Progenitor cell of endocrine pancreas (in vitro differentiated cells): ENCODE measurements at regions not wholly inside any gene's neighbourhood (a gene's known extent, or its start where the extent isn't known, plus 50 kb on each side); places are given as distances from the start of the nearest gene placed in this dataset.

Experiments
- DNase-seq: peaks from one replicate; pipeline ENCODE4 v3.0.0; 2021; ENCODE audit warnings: low spot score; ENCODE audit not compliant: unreplicated experiment
- H3K27ac Mint-ChIP-seq: 2 replicates; pipeline ENCODE4 v1.8.0; 2021; ENCODE audit warnings: mild to moderate bottlenecking, moderate library complexity, mixed read lengths
- H3K27me3 Mint-ChIP-seq: 2 replicates; pipeline ENCODE4 v1.8.0; 2021; ENCODE audit warnings: mixed read lengths
- H3K36me3 Mint-ChIP-seq: 2 replicates; pipeline ENCODE4 v1.8.0; 2022; ENCODE audit warnings: mixed read lengths; ENCODE audit not compliant: insufficient read depth
- H3K4me1 Mint-ChIP-seq: 2 replicates; pipeline ENCODE4 v1.8.0; 2021; ENCODE audit warnings: low read depth, mixed read lengths
- H3K4me3 Mint-ChIP-seq: 2 replicates; pipeline ENCODE4 v1.8.0; 2021; ENCODE audit warnings: low read depth, mild to moderate bottlenecking, moderate library complexity, mixed read lengths
- H3K9me3 Mint-ChIP-seq: 2 replicates; pipeline ENCODE4 v1.8.0; 2021; ENCODE audit warnings: low read depth, mixed read lengths
- CTCF ChIP-seq: fragments of 200-600 bp; sonication (generic); IDR thresholded peaks from one replicate; pipeline ENCODE4 v1.5.0; 2021; ENCODE audit warnings: antibody characterized with exemption, mild to moderate bottlenecking; ENCODE audit not compliant: unreplicated experiment

GRCh38 chr10:105868935-105869334 is 1227.8 kb downstream of the SORCS3 start:
- Mint-ChIP-seq H3K36me3 (no peaks in the 10 kb centered on the region), H3K27ac (no peak overlapping the region), H3K4me1 (no peaks in the 10 kb centered on the region), H3K9me3 (peaks cover 18% of the 10 kb centered on the region), H3K27me3 (no peaks in the 10 kb centered on the region), H3K4me3 (no peak overlapping the region)
- no peak for DNase-seq
- TF ChIP-seq CTCF, result no peak

GRCh38 chr10:105864854-105865253 is 1223.8 kb downstream of the SORCS3 start:
- no peak overlapping the region for H3K4me3 Mint-ChIP-seq
- no peak for DNase-seq
- no peaks in the 10 kb centered on the region for H3K36me3 Mint-ChIP-seq
- H3K9me3 Mint-ChIP-seq, result no peaks in the 10 kb centered on the region
- no peak overlapping the region for H3K27ac Mint-ChIP-seq
- no peak for TF ChIP-seq CTCF
- no peaks in the 10 kb centered on the region for H3K27me3 Mint-ChIP-seq
- H3K4me1 Mint-ChIP-seq, result no peaks in the 10 kb centered on the region

GRCh38 chr10:105857268-105858264 is 1216.5 kb downstream of the SORCS3 start:
- no peaks in the 10 kb centered on the region for H3K36me3 Mint-ChIP-seq

GRCh38 chr10:105855791-105856190 is 1214.7 kb downstream of the SORCS3 start:
- Mint-ChIP-seq H3K36me3 (no peaks in the 10 kb centered on the region), H3K27me3 (no peaks in the 10 kb centered on the region)

More at GRCh38 chr10:105857268-105858264, 1216.5 kb downstream of the SORCS3 start:
- Mint-ChIP-seq H3K4me3 (no peak overlapping the region), H3K27ac (no peak overlapping the region), H3K27me3 (no peaks in the 10 kb centered on the region), H3K4me1 (peaks cover 5% of the 10 kb centered on the region), H3K9me3 (no peaks in the 10 kb centered on the region)
- DNase-seq, result no peak
- TF ChIP-seq CTCF, result no peak

More at GRCh38 chr10:105855791-105856190, 1214.7 kb downstream of the SORCS3 start:
- Mint-ChIP-seq H3K4me1 (peaks cover 5% of the 10 kb centered on the region), H3K27ac (no peak overlapping the region), H3K4me3 (no peak overlapping the region), H3K9me3 (peaks cover 2% of the 10 kb centered on the region)
- TF ChIP-seq CTCF, result no peak
- DNase-seq, result no peak
